H1 (cell line): ENCODE measurements at regions not wholly inside any gene's neighbourhood (a gene's known extent, or its start where the extent isn't known, plus 50 kb on each side); places are given as distances from the start of the nearest gene placed in this dataset.

Experiments used
- CTCF ChIA-PET: fragments of 300-600 bp; sonication (Branson Sonifier 250); formaldehyde crosslinking; loops from one replicate; lab custom pipeline; 2021; ENCODE audit not compliant: partially characterized antibody; lab: Charles Lee
- POLR2A ChIA-PET: fragments of 300-600 bp; sonication (Branson Sonifier 250); formaldehyde crosslinking; loops from one replicate; lab custom pipeline; 2021; ENCODE audit warnings: inconsistent platforms; ENCODE audit not compliant: partially characterized antibody; lab: Charles Lee
- DNase-seq, 2 experiments: peaks; one replicate each; pipeline versions ENCODE4 v3.0.0 to v3.0.0-alpha.2; 2010 to 2022; ENCODE audit warnings: low spot score in 2 of 2, low read depth in 1 of 2, mixed read lengths in 1 of 2
- FAIRE-seq: peaks from 2 replicates; lab custom pipeline; 2011; peaks lifted over from hg19 to GRCh38; lab: Jason Lieb, UNC
- H2AFZ ChIP-seq: 2 replicates; pipeline ENCODE4 v1.8.1; 2012; ENCODE audit warnings: low read length, inconsistent platforms
- H2AK5ac ChIP-seq: 2 replicates; pipeline ENCODE4 v1.6.1; 2013; ENCODE audit warnings: low read depth, low read length
- H2BK120ac ChIP-seq: replicated peaks from 2 replicates; pipeline ENCODE3; 2013; ENCODE audit warnings: low read depth, low read length, inconsistent platforms
- H2BK12ac ChIP-seq: 2 replicates; pipeline ENCODE4 v1.6.1; 2013; ENCODE audit warnings: low read depth, low read length
- H2BK15ac ChIP-seq: 2 replicates; pipeline ENCODE4 v1.6.1; 2013; ENCODE audit warnings: low read length
- H2BK20ac ChIP-seq: 2 replicates; pipeline ENCODE4 v1.6.1; 2013; ENCODE audit warnings: low read length
- H2BK5ac ChIP-seq: 2 replicates; pipeline ENCODE4 v1.6.1; 2013; ENCODE audit warnings: low read depth, low read length
- H3K14ac ChIP-seq: 2 replicates; pipeline ENCODE4 v1.6.1; 2013; ENCODE audit warnings: inconsistent platforms; ENCODE audit not compliant: insufficient read length
- H3K18ac ChIP-seq: 2 replicates; pipeline ENCODE4 v1.6.1; 2013; ENCODE audit warnings: low read length; ENCODE audit errors: extremely low read depth
- H3K23ac ChIP-seq: 2 replicates; pipeline ENCODE4 v1.6.1; 2013; ENCODE audit warnings: inconsistent platforms; ENCODE audit not compliant: insufficient read length
- H3K23me2 ChIP-seq: 2 replicates; pipeline ENCODE4 v1.6.1; 2013; ENCODE audit warnings: low read depth, low read length
- H3K27ac ChIP-seq: 2 replicates; pipeline ENCODE4 v1.6.1; 2011; ENCODE audit warnings: low read depth, low read length, inconsistent platforms
- H3K27me3 ChIP-seq, 4 experiments: replicated peaks in 1 of 4; 1 replicate in 1 of 4; 2 replicates in 3 of 4; pipeline versions ENCODE4 v1.6.1 to v1.8.1; 2011 to 2013; ENCODE audit warnings: low read length in 3 of 4, mild to moderate bottlenecking in 3 of 4, inconsistent platforms in 2 of 4, mixed read lengths in 2 of 4, moderate library complexity in 1 of 4; ENCODE audit not compliant: control insufficient read depth in 3 of 4, insufficient read depth in 3 of 4; ENCODE audit errors: extremely low read depth in 1 of 4
- H3K36me3 ChIP-seq, 4 experiments: 2 replicates each; pipeline versions ENCODE4 v1.6.1 to v1.8.1; 2011 to 2013; ENCODE audit warnings: mild to moderate bottlenecking in 4 of 4, low read length in 3 of 4, moderate library complexity in 2 of 4, control low read depth in 1 of 4, inconsistent platforms in 1 of 4; ENCODE audit not compliant: insufficient read depth in 4 of 4, control insufficient read depth in 2 of 4
- H3K4ac ChIP-seq: replicated peaks from 2 replicates; pipeline ENCODE3; 2013; ENCODE audit warnings: low read length, low read depth, mixed read lengths, inconsistent platforms; ENCODE audit not compliant: insufficient read length
- H3K4me1 ChIP-seq, 4 experiments: replicated peaks in 1 of 4; 1 replicate in 1 of 4; 2 replicates in 3 of 4; pipeline versions ENCODE4 v1.6.1 to v1.8.1; 2011 to 2013; ENCODE audit warnings: low read length in 3 of 4, inconsistent platforms in 2 of 4, mixed read lengths in 1 of 4; ENCODE audit not compliant: insufficient read depth in 4 of 4, control insufficient read depth in 3 of 4
- H3K4me2 ChIP-seq, 2 experiments: 2 replicates each; pipeline versions ENCODE4 v1.6.1 to v1.8.1; 2011 to 2013; ENCODE audit warnings: low read depth in 2 of 2, low read length in 2 of 2, control low read depth in 1 of 2, inconsistent platforms in 1 of 2, mild to moderate bottlenecking in 1 of 2; ENCODE audit not compliant: insufficient read depth in 1 of 2
- H3K4me3 ChIP-seq, 4 experiments: fragments of 200-600, 300-600 bp in 1 of 4; sonication (generic), shearing (Covaris generic), sonication (Bioruptor Twin) in 1 of 4; 2 replicates each; pipeline versions ENCODE4 v1.5.1 to v1.8.1; 2011 to 2016; ENCODE audit warnings: low read length in 4 of 4, low read depth in 3 of 4, control low read depth in 2 of 4, inconsistent platforms in 2 of 4, mild to moderate bottlenecking in 2 of 4, mixed read lengths in 1 of 4, moderate library complexity in 1 of 4; ENCODE audit not compliant: insufficient read depth in 2 of 4; ENCODE audit errors: extremely low read depth in 1 of 4
- H3K56ac ChIP-seq: replicated peaks from 2 replicates; pipeline ENCODE3; 2013; ENCODE audit warnings: low read depth, mild to moderate bottlenecking, mixed read lengths, low read length, inconsistent platforms; ENCODE audit not compliant: insufficient read length
- H3K79me1 ChIP-seq: 2 replicates; pipeline ENCODE4 v1.6.1; 2013; ENCODE audit warnings: low read depth, low read length, control low read depth
- H3K79me2 ChIP-seq, 2 experiments: 2 replicates each; pipeline versions ENCODE4 v1.6.1 to v1.8.1; 2012 to 2013; ENCODE audit warnings: low read length in 2 of 2, mild to moderate bottlenecking in 2 of 2, inconsistent platforms in 1 of 2; ENCODE audit not compliant: insufficient read depth in 2 of 2, control insufficient read depth in 1 of 2
- H3K9ac ChIP-seq, 4 experiments: replicated peaks in 1 of 4; 1 replicate in 1 of 4; 2 replicates in 3 of 4; pipeline versions ENCODE4 v1.6.1 to v1.8.1; 2011 to 2013; ENCODE audit warnings: low read depth in 3 of 4, low read length in 3 of 4, control low read depth in 2 of 4, mild to moderate bottlenecking in 2 of 4, moderate library complexity in 2 of 4, inconsistent platforms in 1 of 4; ENCODE audit errors: extremely low read depth in 1 of 4
- H3K9me3 ChIP-seq, 2 experiments: 2 replicates each; pipeline versions ENCODE4 v1.6.1 to v1.8.1; 2012 to 2013; ENCODE audit warnings: mild to moderate bottlenecking in 2 of 2, moderate library complexity in 2 of 2, control low read depth in 1 of 2, inconsistent platforms in 1 of 2, low read depth in 1 of 2, low read length in 1 of 2, mixed read lengths in 1 of 2; ENCODE audit not compliant: insufficient read depth in 2 of 2
- H4K20me1 ChIP-seq, 2 experiments: replicated peaks in 1 of 2; 2 replicates each; pipeline versions ENCODE3 to v1.8.1; 2011 to 2013; ENCODE audit warnings: inconsistent platforms in 2 of 2, low read length in 2 of 2, mild to moderate bottlenecking in 1 of 2; ENCODE audit not compliant: insufficient read depth in 2 of 2, control insufficient read depth in 1 of 2
- H4K5ac ChIP-seq: 2 replicates; pipeline ENCODE4 v1.6.1; 2013; ENCODE audit warnings: low read length, low read depth, mixed read lengths, inconsistent platforms; ENCODE audit not compliant: insufficient read length
- H4K8ac ChIP-seq: 2 replicates; pipeline ENCODE4 v1.8.0; 2013; ENCODE audit warnings: mild to moderate bottlenecking, moderate library complexity, low read length, inconsistent platforms; ENCODE audit not compliant: insufficient read depth; ENCODE audit errors: extremely low read depth
- H4K91ac ChIP-seq: replicated peaks from 2 replicates; pipeline ENCODE3; 2013; ENCODE audit warnings: low read length, mixed read lengths, inconsistent platforms; ENCODE audit not compliant: insufficient read length
- ASH2L ChIP-seq: fragments of 200-600, 300-600 bp; sonication (generic); IDR thresholded peaks from one replicate; pipeline ENCODE4 v1.7.1; 2017; ENCODE audit warnings: low read length
- BACH1 ChIP-seq: IDR thresholded peaks from 2 replicates; pipeline ENCODE4 v1.6.1; 2012; ENCODE audit warnings: low read length, improper control_type of control experiment
- CHD1 ChIP-seq: IDR thresholded peaks from 2 replicates; pipeline ENCODE4 v1.6.1; 2012; ENCODE audit warnings: low read depth, low read length, improper control_type of control experiment
- CHD2 ChIP-seq: IDR thresholded peaks from 2 replicates; pipeline ENCODE4 v1.6.1; 2012; ENCODE audit warnings: low read length, improper control_type of control experiment
- EGR1 ChIP-seq: IDR thresholded peaks from 2 replicates; pipeline ENCODE4 v1.6.1; 2011; ENCODE audit warnings: low read depth, low read length, borderline replicate concordance
- GTF2F1 ChIP-seq: IDR thresholded peaks from 2 replicates; pipeline ENCODE4 v1.6.1; 2012; ENCODE audit warnings: low read depth, low read length, improper control_type of control experiment, borderline replicate concordance
- JUN ChIP-seq: IDR thresholded peaks from 2 replicates; pipeline ENCODE4 v1.6.1; 2011; ENCODE audit warnings: low read depth, mild to moderate bottlenecking, improper control_type of control experiment, low read length
- JUND ChIP-seq: IDR thresholded peaks from 2 replicates; pipeline ENCODE4 v1.6.1; 2011; ENCODE audit warnings: mild to moderate bottlenecking, improper control_type of control experiment, low read length
- POLR2AphosphoS5 ChIP-seq: IDR thresholded peaks from 2 replicates; pipeline ENCODE4 v1.6.1; 2011; ENCODE audit warnings: low read depth, low read length
- RBBP5 ChIP-seq: IDR thresholded peaks from 2 replicates; pipeline ENCODE4 v1.7.1; 2012; ENCODE audit warnings: low read depth, mild to moderate bottlenecking, inconsistent platforms, low read length, moderate library complexity, borderline replicate concordance
- SIX5 ChIP-seq: IDR thresholded peaks from 2 replicates; pipeline ENCODE4 v1.6.1; 2011; ENCODE audit warnings: mild to moderate bottlenecking, low read depth, low read length
- SP1 ChIP-seq: IDR thresholded peaks from 2 replicates; pipeline ENCODE4 v1.6.1; 2011; ENCODE audit warnings: low read depth, low read length
- ZNF274 ChIP-seq: IDR thresholded peaks from 2 replicates; pipeline ENCODE4 v1.7.0; 2012; ENCODE audit warnings: low read length, borderline replicate concordance; ENCODE audit errors: extremely low read depth
- WGBS, 2 experiments: shearing (Covaris generic) in 1 of 2; methylation state at CpG; one replicate each; pipeline versions ENCODE4 v1.1.6 to v1.1.7; 2013 to 2015; ENCODE audit warnings: low lambda C conversion rate in 2 of 2, mixed read lengths in 2 of 2, inconsistent platforms in 1 of 2, low coverage in 1 of 2, missing lambda C conversion rate in 1 of 2; ENCODE audit not compliant: insufficient replicate concordance in 2 of 2, insufficient coverage in 1 of 2, insufficient read length in 1 of 2; ENCODE audit errors: extremely low coverage in 1 of 2, missing lambda C conversion rate in 1 of 2; 5-methylcytosine and 5-hydroxymethylcytosine counted together

- FAIRE-seq (no peak), DNase-seq (no peak)
- Histone ChIP-seq H4K5ac (no peak overlapping the region), H3K27me3 (no peaks in the 10 kb centered on the region), H3K4ac (no peak overlapping the region), H2AK5ac (no peak overlapping the region), H3K4me2 (no peak overlapping the region), H3K27ac (no peak overlapping the region), H3K9me3 (no peaks in the 10 kb centered on the region; a peak in 1 of 4 replicates), H3K14ac (no peak overlapping the region), H3K36me3 (no peaks in the 10 kb centered on the region), H3K4me1 (no peaks in the 10 kb centered on the region), H3K9ac (no peak overlapping the region), H2BK15ac (no peak overlapping the region), H3K4me3 (no peak overlapping the region), H3K23ac (no peak overlapping the region), H3K18ac (no peak overlapping the region), H2BK120ac (no peak overlapping the region), H4K8ac (no peak overlapping the region), H4K91ac (no peak overlapping the region), H4K20me1 (no peaks in the 10 kb centered on the region), H2BK20ac (no peak overlapping the region), H2BK12ac (no peak overlapping the region), H3K79me2 (no peaks in the 10 kb centered on the region), H2AFZ (no peak overlapping the region), H3K79me1 (no peaks in the 10 kb centered on the region), H3K56ac (no peak overlapping the region), H2BK5ac (no peak overlapping the region), H3K23me2 (no peaks in the 10 kb centered on the region)
- CTCF ChIA-PET = interaction anchor here (0.6 kb wide), 1 partner anchor 627 kb away, joined by 4 read pairs; no protein-coding TSS in a partner anchor
- WGBS, 2 experiments = 96% methylated on average over 2 of the region's 2 CpGs; no CpG with 5 or more reads in 1 of the 2 experiments
- POLR2A ChIA-PET = no interaction called here
- no peak for TF ChIP-seq RBBP5
- TF ChIP-seq JUN = no peak
- no peak for TF ChIP-seq BACH1
- TF ChIP-seq JUND = no peak
- no peak for TF ChIP-seq GTF2F1
- TF ChIP-seq SP1 = no peak
- no peak for TF ChIP-seq SIX5
- no peak for TF ChIP-seq EGR1
- TF ChIP-seq POLR2AphosphoS5 = no peak
- no peak for TF ChIP-seq CHD1
- no peak for TF ChIP-seq ZNF274
- TF ChIP-seq ASH2L = no peak
- TF ChIP-seq CHD2 = no peak
Measured at GRCh38 chr1:238568735-238569134, 678.0 kb upstream of the ZP4 start.
